Ovary (tissue), 3 donors: ENCODE measurements at regions not wholly inside any gene's neighbourhood (a gene's known extent, or its start where the extent isn't known, plus 50 kb on each side); places are given as distances from the start of the nearest gene placed in this dataset.

ENCODE experiments used
- CTCF ChIP-seq, 3 donors: fragments of 450-650 bp in 2 of 3; fragments of 200-600 bp in 1 of 3; IDR thresholded peaks; one replicate each; pipeline versions ENCODE4 v1.5.1 to v1.8.0; 2016 to 2022; ENCODE audit warnings: antibody characterized with exemption in 3 of 3, mild to moderate bottlenecking in 1 of 3
- EP300 ChIP-seq: sonication (generic); formaldehyde crosslinking; IDR thresholded peaks from one replicate; pipeline ENCODE4 v1.6.1; 2017; ENCODE audit warnings: antibody characterized with exemption
- POLR2A ChIP-seq: fragments of 450-650 bp; IDR thresholded peaks from one replicate; pipeline ENCODE4 v1.6.1; 2017; ENCODE audit warnings: antibody characterized with exemption, mild to moderate bottlenecking, moderate library complexity
- donor health status: DM: no; HTN: no; CAD: no.

GRCh38 chr10:43968076-43968475, 319.4 kb upstream of the ZNF32 start:
- TF ChIP-seq CTCF (IDR thresholded peaks at IDR 0.05) (no peak), POLR2A (no peak), EP300 (no peak)
